Skin epidermis (tissue), 12 donors: ENCODE measurements at regions not wholly inside any gene's neighbourhood (a gene's known extent, or its start where the extent isn't known, plus 50 kb on each side); places are given as distances from the start of the nearest gene placed in this dataset.
"Not testable (repeated sequence)": the region's sequence is repeated elsewhere in the genome, so short reads cannot be mapped to it uniquely, and the experiment has no call there.

Experiments
- H3K27ac ChIP-seq, 21 experiments: fragments of 200-600 bp; sonication (generic) in 11 of 21; one replicate each; pipeline ENCODE4 v1.5.0; 2020; ENCODE audit warnings: mild to moderate bottlenecking in 3 of 21, inconsistent platforms in 2 of 21, moderate library complexity in 2 of 21
- H3K4me3 ChIP-seq, 7 experiments: fragments of 200-600 bp; sonication (generic) in 2 of 7; one replicate each; pipeline ENCODE4 v1.5.0; 2020; ENCODE audit warnings: inconsistent platforms in 2 of 7, mild to moderate bottlenecking in 2 of 7, moderate library complexity in 1 of 7

GRCh38 chr5:18370531-18370930 lies 736.3 kb downstream of the TAF11L14 start:
- H3K4me3 ChIP-seq: no peak overlapping the region
- H3K27ac ChIP-seq: no peak overlapping the region

GRCh38 chr5:18375641-18376040 lies 741.4 kb downstream of the TAF11L14 start:
- Histone ChIP-seq H3K4me3 (no peak overlapping the region), H3K27ac (no peak overlapping the region)

- no peak overlapping the region for H3K4me3 ChIP-seq
Observed at GRCh38 chr5:18378066-18378465, 743.8 kb downstream of the TAF11L14 start.

DNA sequence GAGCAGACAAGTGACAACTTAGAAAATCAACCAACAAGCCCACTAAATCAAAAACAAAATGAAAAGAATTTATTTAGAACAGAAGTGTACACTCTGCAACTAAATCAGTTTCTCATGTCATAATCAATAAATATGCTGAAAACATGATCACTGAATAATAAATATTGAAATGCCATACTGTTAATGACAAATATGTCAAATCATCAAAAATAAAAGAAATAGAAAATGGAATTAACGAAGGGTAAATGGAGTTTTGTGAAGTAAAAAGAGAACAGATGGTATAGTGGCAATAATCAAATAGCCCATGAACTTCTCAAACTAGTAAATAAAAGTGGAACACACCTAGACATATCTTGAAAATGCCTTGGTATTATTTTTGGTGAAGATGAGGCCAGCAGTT lies 744.9 kb downstream of the TAF11L14 start:
- Histone ChIP-seq H3K27ac (no peak overlapping the region), H3K4me3 (no peak overlapping the region)

More at GRCh38 chr5:18378066-18378465, 743.8 kb downstream of the TAF11L14 start:
- no peak overlapping the region for H3K27ac ChIP-seq

GRCh38 chr5:18380729-18381362 lies 746.6 kb downstream of the TAF11L14 start:
- H3K27ac ChIP-seq: no peak overlapping the region
- no peak overlapping the region for H3K4me3 ChIP-seq

DNA sequence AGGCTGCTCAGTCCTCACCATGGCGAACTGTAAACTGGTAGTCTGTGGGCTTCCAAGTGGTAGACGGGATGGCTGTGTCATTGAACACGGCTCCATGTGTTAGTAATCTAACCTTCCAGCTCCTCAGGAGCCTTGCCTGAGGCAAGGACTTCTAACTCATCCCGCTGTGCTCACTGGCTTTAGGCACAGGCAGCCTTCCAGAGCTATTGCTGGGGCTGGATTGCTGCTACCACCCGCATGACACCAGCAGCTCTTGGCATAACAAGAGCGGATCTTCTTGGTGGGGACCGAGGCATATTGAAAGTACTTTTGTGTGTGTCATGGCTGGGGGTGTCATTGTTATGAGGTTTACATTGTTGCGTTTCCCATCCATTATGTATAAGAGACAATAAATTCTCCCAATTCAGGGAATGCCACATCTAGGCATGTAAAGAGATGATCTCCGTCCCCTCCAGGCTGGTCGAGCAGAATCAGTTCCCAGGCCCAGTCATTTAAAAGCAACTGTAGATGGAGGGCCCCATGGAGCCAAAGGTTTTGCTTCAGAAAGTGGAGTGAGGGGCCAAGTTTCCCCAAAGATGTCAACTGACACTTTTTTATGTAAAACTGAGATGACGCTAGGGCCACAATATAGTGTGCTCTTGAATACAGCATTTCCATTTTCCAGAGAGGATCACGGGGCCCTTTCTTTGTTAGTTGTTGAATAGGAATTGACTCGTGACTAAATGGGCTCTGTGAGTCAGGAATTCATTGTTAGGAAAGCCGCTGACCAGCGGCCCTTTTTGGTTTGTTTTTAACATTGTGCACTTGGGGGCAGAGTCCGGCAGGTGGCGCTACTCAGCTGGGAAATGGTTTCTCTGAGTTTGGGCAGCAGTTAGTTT lies 759.5 kb downstream of the TAF11L14 start:
- no peak overlapping the region for H3K4me3 ChIP-seq
- no peak overlapping the region for H3K27ac ChIP-seq

DNA sequence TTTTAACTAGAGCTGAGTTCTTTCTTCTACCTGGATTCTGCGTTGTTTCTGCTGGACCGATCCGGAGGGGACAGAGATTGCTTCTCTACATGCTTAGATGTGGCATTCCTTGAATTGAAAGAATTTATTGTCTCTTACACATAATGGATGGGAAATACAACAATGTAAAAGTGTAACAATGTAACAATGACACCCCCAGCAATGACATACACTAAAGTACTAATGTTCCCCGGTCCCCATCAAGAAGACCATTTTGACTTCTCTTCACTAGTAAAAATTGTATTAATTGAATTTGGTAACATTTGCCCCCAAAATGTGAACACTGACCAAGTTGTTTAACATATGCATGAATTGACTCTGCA lies 760.2 kb downstream of the TAF11L14 start:
- H3K27ac ChIP-seq: no peak overlapping the region
- H3K4me3 ChIP-seq: no peak overlapping the region

GRCh38 chr5:18395126-18396110 lies 761.2 kb downstream of the TAF11L14 start:
- H3K4me3 ChIP-seq: no peak overlapping the region
- H3K27ac ChIP-seq: no peak overlapping the region

GRCh38 chr5:18397371-18397770 lies 763.1 kb downstream of the TAF11L14 start:
- no peak overlapping the region for H3K4me3 ChIP-seq

DNA sequence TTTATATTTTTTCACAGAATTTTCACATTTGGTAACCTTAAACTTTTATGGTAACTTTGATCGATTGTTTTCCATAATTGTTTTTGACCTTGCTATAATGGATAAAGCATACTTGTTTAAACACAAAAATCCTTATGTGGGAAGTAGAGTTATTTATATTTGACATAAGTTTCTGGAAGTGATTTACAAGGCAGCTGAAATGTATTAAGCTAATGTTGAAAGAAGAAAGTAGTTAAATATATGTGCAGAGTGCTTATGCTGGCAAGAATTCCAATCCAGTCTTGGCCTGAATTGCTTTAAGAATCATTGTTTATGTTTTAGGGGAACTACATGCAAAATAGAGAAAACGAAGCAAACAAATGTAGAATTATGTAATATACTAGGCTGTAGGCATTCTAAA lies 763.6 kb downstream of the TAF11L14 start:
- Histone ChIP-seq H3K4me3 (no peak overlapping the region), H3K27ac (no peak overlapping the region)

More at GRCh38 chr5:18397371-18397770, 763.1 kb downstream of the TAF11L14 start:
- H3K27ac ChIP-seq: no peak overlapping the region

GRCh38 chr5:18399461-18400327 lies 765.4 kb downstream of the TAF11L14 start:
- not testable (repeated sequence) for H3K27ac ChIP-seq, H3K4me3 ChIP-seq

DNA sequence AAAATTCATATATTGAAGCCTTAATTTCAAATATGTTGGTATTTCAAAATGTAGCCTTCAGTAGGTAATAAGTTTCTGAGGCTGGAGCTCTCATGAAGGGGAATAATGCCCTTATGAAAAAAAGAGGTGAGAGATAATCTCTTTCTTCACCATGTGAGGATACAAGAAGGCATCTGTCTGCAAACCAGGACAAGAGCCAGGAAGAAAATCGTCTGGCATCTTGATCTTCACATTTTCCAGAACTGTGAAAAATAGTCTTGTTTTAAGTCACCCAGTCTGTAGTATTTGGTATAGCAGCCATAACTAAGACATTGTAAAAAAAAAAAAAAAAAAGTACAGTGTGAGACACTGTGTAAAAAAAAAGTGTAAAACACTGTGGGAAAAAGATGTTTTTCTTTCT lies 768.9 kb downstream of the TAF11L14 start:
- Histone ChIP-seq H3K4me3 (no peak overlapping the region), H3K27ac (no peak overlapping the region)

GRCh38 chr5:18403941-18404438 lies 769.7 kb downstream of the TAF11L14 start:
- no peak overlapping the region for H3K27ac ChIP-seq
- H3K4me3 ChIP-seq: no peak overlapping the region

DNA sequence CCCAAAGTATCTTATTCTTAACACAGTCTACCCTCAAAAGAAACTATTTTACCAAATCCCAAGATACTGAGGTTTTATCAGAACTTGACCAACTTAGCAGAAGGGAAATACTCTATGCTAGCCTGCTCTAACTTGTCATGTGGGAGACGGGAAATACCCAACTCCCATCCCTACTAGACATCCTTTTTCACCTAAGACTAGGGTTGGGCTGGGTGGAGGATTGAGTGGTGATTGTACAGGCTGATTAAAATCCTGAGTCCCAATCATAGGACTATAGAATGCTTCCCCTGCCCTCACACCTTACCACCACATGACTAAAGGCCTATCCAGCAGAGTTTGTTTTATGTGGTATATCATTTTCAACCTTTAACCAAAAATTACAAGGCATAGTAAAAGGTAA lies 786.5 kb downstream of the TAF11L14 start:
- H3K4me3 ChIP-seq: no peak overlapping the region
- no peak overlapping the region for H3K27ac ChIP-seq

DNA sequence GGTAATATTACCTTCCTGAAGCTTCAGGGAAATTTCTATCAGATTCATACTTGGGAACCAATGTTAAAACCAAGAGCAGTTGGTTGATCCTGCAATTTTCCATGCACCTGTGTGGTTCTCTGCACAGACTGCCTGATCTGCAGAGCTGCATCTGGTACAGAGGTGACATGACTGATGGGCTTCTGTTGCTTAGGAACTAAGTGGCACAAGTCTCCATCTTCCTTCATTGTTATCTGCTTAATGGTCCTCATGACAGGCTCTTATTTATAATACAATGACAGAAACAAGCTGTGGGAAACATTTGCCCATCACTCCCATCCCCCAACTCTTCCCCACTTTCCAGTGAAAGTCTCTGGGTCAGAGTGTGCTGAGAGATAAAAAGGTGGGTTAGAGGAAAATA lies 799.1 kb downstream of the TAF11L14 start:
- Histone ChIP-seq H3K27ac (no peak overlapping the region), H3K4me3 (no peak overlapping the region)

- no peak overlapping the region for H3K27ac ChIP-seq
- H3K4me3 ChIP-seq: no peak overlapping the region
Observed at GRCh38 chr5:18438126-18438525, 803.9 kb downstream of the TAF11L14 start.

DNA sequence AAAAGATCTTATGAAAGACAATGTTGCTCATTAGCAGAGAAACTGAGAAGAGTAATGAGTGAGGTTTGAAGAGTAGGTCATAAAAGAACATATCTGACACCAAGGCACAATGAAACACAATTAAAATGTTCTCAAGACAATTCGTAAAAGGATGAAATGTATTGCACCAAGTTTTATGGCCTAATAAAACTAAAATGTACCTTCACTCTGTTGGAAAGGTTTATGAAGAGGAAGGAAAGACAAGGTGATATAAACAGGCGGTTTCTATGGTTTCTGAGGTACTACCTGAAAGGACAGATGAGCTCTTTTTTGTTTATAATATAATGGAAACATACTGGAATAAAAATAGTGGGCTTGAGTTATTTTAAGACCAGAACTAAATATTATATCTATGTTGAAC lies 821.3 kb downstream of the TAF11L14 start:
- no peak overlapping the region for H3K27ac ChIP-seq
- H3K4me3 ChIP-seq: no peak overlapping the region

- no peak overlapping the region for H3K27ac ChIP-seq
- H3K4me3 ChIP-seq: no peak overlapping the region
Observed at GRCh38 chr5:18457255-18457654, 823.0 kb downstream of the TAF11L14 start.

GRCh38 chr5:18461766-18462165 lies 827.5 kb downstream of the TAF11L14 start:
- no peak overlapping the region for H3K27ac ChIP-seq
- no peak overlapping the region for H3K4me3 ChIP-seq
